ENCODE measurements at regions not wholly inside any gene's neighbourhood (a gene's known extent, or its start where the extent isn't known, plus 50 kb on each side); places are given as distances from the start of the nearest gene placed in this dataset.
A peak's percentile ranks its signal among the peaks of the same experiment; 100 is the strongest.

GRCh38 chr20:7285918-7286556 lies 518.6 kb downstream of the BMP2 start:
- no peak for TF ChIP-seq POLR2A (IDR thresholded peaks at IDR 0.05)
- peak; percentile 56 to 89 (median 80) for TF ChIP-seq CTCF (IDR thresholded peaks at IDR 0.05)
